Gastroesophageal sphincter (tissue), 3 donors: ENCODE measurements at regions not wholly inside any gene's neighbourhood (a gene's known extent, or its start where the extent isn't known, plus 50 kb on each side); places are given as distances from the start of the nearest gene placed in this dataset.

Experiments used
- CTCF ChIP-seq, 4 experiments: fragments of 200-600 bp in 2 of 4; fragments of 450-650 bp in 2 of 4; sonication (generic) in 1 of 4; IDR thresholded peaks; one replicate each; pipeline ENCODE4 v1.5.1; 2017 to 2019; ENCODE audit warnings: antibody characterized with exemption in 4 of 4, mild to moderate bottlenecking in 2 of 4, moderate library complexity in 2 of 4
- EP300 ChIP-seq: sonication (generic); formaldehyde crosslinking; IDR thresholded peaks from one replicate; pipeline ENCODE4 v1.6.1; 2017; ENCODE audit warnings: antibody characterized with exemption, mild to moderate bottlenecking
- POLR2A ChIP-seq, 2 donors: fragments of 450-650 bp; IDR thresholded peaks; one replicate each; pipeline ENCODE4 v1.6.1; 2017; ENCODE audit warnings: antibody characterized with exemption in 2 of 2, mild to moderate bottlenecking in 2 of 2, moderate library complexity in 1 of 2

DNA sequence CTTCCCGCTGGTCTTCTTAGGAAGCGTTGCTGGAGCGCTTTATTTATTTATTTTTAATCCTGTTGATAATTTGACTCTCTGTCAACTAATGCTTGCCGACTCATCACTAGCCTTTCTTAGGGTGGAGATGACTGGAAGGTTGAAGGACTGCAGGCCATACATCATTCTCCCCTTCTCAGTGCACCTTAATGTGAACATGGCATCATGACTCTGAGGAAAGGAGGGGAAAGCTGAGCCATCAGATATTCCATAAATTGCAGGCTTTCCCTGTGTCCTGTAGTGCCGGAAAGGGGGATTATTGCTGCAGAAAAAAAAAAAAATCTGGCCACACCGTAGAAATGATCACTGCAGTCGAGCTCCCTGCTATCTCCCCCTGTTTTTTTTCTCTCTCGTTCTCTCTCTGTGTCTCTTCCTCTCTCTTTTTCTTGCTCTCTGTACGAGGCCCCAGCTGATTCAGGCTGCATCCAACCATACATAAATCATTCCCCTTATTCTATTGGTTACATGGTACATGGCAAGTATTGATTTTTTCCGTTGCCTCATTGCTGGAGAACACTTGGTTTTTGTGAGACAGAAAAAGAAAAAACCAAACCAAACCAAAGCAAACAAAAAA is 125.8 kb upstream of the EFEMP1 start:
- TF ChIP-seq CTCF (IDR thresholded peaks at IDR 0.05), result no peak
- TF ChIP-seq EP300, result no peak
- no peak for TF ChIP-seq POLR2A (IDR thresholded peaks at IDR 0.05)
